ENCODE measurements at regions not wholly inside any gene's neighbourhood (a gene's known extent, or its start where the extent isn't known, plus 50 kb on each side); places are given as distances from the start of the nearest gene placed in this dataset.

DNA sequence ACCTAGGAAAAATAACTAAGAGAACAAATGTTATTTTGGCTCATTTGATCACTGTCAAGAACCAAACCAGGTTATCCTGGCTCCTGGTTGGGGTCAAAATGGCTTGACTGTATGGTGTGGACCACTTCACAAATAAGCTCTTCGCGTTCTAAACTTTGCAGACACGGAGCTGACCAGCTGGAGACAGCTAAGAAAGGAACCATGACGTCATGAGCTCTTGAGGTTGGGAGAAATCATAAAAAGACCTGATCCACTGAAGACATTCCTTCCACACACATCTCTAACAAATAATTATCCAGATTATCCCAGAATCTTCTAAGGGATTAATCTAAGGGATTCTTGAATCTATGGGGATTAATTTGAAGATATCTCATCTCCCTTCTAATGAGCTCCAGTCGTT lies 321.5 kb upstream of the IGF1R start:
- TF ChIP-seq, protein P1, sequence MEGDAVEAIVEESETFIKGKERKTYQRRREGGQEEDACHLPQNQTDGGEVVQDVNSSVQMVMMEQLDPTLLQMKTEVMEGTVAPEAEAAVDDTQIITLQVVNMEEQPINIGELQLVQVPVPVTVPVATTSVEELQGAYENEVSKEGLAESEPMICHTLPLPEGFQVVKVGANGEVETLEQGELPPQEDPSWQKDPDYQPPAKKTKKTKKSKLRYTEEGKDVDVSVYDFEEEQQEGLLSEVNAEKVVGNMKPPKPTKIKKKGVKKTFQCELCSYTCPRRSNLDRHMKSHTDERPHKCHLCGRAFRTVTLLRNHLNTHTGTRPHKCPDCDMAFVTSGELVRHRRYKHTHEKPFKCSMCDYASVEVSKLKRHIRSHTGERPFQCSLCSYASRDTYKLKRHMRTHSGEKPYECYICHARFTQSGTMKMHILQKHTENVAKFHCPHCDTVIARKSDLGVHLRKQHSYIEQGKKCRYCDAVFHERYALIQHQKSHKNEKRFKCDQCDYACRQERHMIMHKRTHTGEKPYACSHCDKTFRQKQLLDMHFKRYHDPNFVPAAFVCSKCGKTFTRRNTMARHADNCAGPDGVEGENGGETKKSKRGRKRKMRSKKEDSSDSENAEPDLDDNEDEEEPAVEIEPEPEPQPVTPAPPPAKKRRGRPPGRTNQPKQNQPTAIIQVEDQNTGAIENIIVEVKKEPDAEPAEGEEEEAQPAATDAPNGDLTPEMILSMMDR (conservative IDR thresholded peaks at IDR 0.05) = no peak
- no peak for TF ChIP-seq ZFX (IDR thresholded peaks at IDR 0.05)
